Ishikawa (cell line): ENCODE measurements at regions not wholly inside any gene's neighbourhood (a gene's known extent, or its start where the extent isn't known, plus 50 kb on each side); places are given as distances from the start of the nearest gene placed in this dataset.
A peak's percentile ranks its signal among the peaks of the same experiment; 100 is the strongest.

Experiments
- CEBPB ChIP-seq: IDR thresholded peaks from 2 replicates; pipeline ENCODE4 v1.6.1; 2012
- CREB1 ChIP-seq: IDR thresholded peaks from 2 replicates; pipeline ENCODE4 v1.6.1; 2012; ENCODE audit warnings: low read depth
- EGR1 ChIP-seq: IDR thresholded peaks from 2 replicates; pipeline ENCODE4 v1.6.1; 2012
- EP300 ChIP-seq: IDR thresholded peaks from 2 replicates; pipeline ENCODE4 v1.6.1; 2012; ENCODE audit warnings: borderline replicate concordance
- FOXM1 ChIP-seq: IDR thresholded peaks from 2 replicates; pipeline ENCODE4 v1.6.1; 2012; ENCODE audit warnings: low read depth, borderline replicate concordance
- NFIC ChIP-seq: IDR thresholded peaks from 2 replicates; pipeline ENCODE4 v1.6.1; 2012
- TAF1 ChIP-seq: IDR thresholded peaks from 2 replicates; pipeline ENCODE4 v1.6.1; 2012; ENCODE audit warnings: low read depth, mild to moderate bottlenecking
- TCF12 ChIP-seq: IDR thresholded peaks from 2 replicates; pipeline ENCODE4 v1.6.1; 2012; ENCODE audit warnings: low read depth
- TEAD4 ChIP-seq: IDR thresholded peaks from 2 replicates; pipeline ENCODE4 v1.6.1; 2012
- YY1 ChIP-seq: IDR thresholded peaks from 2 replicates; pipeline ENCODE4 v1.6.1; 2012; ENCODE audit warnings: low read depth
- ZBTB7A ChIP-seq: IDR thresholded peaks from 2 replicates; pipeline ENCODE4 v1.6.1; 2012; ENCODE audit warnings: low read depth
- TF ChIP-seq, protein P1 (sequence below): IDR thresholded peaks from 2 replicates; pipeline ENCODE4 v1.6.1; 2012; ENCODE audit warnings: low read depth, mild to moderate bottlenecking
- TF ChIP-seq, protein P2 (sequence below): IDR thresholded peaks from 2 replicates; pipeline ENCODE4 v1.6.1; 2012
- TF ChIP-seq, protein P3 (sequence below): IDR thresholded peaks from 2 replicates; pipeline ENCODE4 v1.6.1; 2012

DNA sequence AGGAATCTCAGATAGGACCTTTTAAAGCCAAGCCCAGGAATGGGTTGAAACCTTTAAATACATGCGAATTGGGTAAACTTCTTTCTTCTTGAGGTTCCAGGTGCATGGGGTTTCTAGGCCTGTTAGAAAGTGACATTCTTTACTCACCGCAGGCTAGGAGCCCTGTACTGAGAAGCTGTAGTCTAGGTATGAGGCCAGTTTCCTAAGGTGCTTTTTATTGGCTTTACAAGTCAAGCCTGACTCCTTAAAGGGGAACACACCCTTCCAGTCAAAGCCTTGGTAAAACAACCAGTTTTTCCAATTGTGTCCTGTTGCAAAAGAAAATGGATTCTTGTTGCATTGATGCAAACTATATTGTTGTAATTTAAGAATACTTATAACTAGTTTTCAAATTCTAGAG, 76.1 kb upstream of the ATP11B start:
- TF ChIP-seq NFIC: no peak
- no peak for TF ChIP-seq CEBPB
- TF ChIP-seq, protein P1, sequence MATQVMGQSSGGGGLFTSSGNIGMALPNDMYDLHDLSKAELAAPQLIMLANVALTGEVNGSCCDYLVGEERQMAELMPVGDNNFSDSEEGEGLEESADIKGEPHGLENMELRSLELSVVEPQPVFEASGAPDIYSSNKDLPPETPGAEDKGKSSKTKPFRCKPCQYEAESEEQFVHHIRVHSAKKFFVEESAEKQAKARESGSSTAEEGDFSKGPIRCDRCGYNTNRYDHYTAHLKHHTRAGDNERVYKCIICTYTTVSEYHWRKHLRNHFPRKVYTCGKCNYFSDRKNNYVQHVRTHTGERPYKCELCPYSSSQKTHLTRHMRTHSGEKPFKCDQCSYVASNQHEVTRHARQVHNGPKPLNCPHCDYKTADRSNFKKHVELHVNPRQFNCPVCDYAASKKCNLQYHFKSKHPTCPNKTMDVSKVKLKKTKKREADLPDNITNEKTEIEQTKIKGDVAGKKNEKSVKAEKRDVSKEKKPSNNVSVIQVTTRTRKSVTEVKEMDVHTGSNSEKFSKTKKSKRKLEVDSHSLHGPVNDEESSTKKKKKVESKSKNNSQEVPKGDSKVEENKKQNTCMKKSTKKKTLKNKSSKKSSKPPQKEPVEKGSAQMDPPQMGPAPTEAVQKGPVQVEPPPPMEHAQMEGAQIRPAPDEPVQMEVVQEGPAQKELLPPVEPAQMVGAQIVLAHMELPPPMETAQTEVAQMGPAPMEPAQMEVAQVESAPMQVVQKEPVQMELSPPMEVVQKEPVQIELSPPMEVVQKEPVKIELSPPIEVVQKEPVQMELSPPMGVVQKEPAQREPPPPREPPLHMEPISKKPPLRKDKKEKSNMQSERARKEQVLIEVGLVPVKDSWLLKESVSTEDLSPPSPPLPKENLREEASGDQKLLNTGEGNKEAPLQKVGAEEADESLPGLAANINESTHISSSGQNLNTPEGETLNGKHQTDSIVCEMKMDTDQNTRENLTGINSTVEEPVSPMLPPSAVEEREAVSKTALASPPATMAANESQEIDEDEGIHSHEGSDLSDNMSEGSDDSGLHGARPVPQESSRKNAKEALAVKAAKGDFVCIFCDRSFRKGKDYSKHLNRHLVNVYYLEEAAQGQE: no peak
- no peak for TF ChIP-seq TAF1

DNA sequence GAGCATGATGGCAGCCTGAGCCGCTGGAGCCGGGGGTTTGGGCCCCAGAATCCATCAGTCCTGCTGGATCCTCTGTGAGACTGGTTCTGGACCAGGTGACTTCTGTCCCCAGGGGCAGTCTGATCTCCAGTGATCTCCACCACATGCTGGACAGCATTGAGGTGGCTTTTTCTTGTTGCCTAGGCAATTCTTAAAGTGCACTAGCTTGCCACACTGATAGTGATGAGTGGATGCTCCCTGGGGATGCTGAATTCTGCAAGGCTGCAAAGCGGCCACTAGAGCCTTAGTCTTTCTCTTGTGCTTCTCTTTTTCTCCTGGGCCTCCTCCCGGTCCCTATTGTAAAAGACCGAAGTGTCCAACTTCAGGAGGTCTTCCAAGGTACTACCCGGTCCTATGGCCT, 70.4 kb upstream of the ATP11B start:
- TF ChIP-seq CEBPB (no peak), FOXM1 (no peak), CREB1 (no peak), YY1 (no peak), NFIC (no peak), ZBTB7A (no peak), EGR1 (no peak), TAF1 (no peak), TCF12 (no peak), EP300 (no peak), TEAD4 (no peak)

DNA sequence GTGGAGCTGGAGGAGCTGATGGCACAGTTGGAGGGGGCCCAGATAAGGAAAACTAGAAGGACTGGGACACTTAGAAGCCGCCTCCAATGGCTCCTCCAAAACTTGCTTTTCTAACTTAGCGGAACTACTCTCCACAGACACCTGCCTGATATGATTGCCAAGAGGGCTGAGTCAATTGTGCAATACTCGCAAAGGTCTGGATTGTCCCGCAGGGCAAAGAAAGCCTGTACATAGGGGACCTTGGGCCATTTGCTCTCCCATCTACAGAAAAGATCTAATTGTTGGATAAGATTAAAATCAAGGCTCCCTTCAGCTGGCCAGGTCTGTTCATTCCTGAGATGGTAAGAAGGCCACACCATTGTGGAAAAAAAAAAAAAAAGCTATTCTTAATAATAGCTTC, 69.7 kb upstream of the ATP11B start:
- TF ChIP-seq ZBTB7A (no peak), TAF1 (no peak), FOXM1 (no peak), EP300 (no peak), CREB1 (no peak), TCF12 (no peak)
- TF ChIP-seq, protein P1: no peak

DNA sequence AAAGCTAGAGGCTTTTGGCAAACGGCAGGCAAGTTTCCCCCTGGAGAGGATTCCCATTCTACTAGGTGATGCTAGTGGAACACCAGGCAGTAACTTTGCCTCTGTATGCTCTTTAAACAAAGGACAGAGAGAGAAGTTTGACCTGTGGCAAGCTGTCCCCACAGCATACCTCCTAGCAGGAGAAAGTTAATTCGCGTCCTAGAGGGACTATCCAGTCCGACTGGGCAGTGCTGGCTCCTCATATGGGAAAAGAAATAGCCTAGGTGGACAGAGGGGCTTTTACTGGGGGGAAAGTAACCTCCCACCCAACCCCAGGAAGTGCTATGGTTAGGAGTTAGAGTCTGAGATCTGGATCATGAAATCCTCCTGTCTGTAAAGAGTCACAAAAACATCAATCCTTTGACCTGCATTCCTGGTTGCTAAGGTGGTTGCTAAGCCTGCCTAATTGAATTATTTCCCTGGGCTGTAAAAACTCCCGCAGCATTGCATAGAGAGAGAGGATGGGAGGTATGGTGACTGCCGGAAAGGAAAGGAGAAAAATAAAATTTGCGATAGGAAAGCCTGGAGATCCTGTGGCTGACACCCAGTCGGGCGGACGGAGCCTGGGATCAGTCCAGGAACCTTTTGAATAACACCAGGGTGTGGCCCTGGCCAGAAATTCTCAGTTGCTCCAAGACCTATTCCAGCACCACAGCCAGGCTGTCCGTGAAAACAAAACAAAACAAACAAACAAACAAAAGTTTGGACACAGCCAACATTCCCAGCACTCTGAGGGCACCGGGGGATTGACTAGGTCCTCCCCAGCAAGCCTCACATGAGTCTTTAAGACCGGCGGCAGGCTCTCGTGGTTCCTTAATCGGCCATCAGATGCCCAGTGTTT, 67.7 kb upstream of the ATP11B start:
- TF ChIP-seq FOXM1: no peak
- TF ChIP-seq TAF1: no peak
- TF ChIP-seq TEAD4: 0 out of 2 replicates have a peak, but pooled peaks have one; percentile 10
- TF ChIP-seq EP300: no peak

DNA sequence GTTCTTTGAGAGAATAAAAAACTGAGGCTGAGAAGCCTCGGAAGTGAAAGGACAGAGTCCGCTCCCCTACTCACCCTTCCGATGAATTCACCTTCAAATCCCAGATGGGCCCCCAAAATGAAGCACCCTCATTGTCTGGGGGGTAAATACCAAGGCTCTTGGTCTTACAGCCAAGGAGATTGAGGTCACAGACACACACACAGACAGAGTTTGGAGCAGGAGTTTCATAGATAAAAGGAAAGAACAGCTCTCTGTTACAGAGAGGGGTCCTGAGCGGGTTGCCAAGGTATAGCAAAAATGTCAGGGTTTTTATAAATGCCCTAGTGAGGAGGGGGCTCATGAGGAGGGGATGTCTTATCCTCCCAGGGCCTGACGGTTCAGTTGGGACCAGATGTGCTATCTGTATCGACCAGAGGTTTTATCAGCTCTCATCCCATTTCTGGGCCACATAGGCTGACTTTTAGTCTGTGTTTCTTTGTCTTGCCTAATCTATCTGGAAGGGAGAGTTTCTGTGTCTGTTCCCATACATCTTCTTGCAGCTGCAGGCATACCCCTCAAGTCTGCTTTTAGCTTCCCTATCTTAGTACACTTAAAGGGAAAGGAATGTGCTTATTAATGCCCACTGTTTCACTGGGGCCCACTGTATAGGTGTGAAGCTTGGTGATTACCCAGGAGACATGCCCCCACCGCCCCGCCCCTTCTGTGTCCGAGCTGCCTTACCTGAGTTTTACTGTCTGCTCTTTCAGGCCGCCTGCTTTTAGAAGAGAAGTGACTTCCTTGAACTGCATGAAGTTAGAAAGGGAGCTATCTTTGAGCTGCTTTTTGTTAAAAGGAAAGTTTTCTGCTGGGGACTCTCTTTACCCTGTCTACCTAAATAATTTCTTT, 66.8 kb upstream of the ATP11B start:
- TF ChIP-seq CREB1 (no peak), TAF1 (no peak), CEBPB (no peak), EGR1 (no peak), TEAD4 (no peak), FOXM1 (no peak), EP300 (no peak), YY1 (no peak)
- TF ChIP-seq, protein P2, sequence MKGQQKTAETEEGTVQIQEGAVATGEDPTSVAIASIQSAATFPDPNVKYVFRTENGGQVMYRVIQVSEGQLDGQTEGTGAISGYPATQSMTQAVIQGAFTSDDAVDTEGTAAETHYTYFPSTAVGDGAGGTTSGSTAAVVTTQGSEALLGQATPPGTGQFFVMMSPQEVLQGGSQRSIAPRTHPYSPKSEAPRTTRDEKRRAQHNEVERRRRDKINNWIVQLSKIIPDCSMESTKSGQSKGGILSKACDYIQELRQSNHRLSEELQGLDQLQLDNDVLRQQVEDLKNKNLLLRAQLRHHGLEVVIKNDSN: no peak
- TF ChIP-seq, protein P1: no peak
- TF ChIP-seq, protein P3, sequence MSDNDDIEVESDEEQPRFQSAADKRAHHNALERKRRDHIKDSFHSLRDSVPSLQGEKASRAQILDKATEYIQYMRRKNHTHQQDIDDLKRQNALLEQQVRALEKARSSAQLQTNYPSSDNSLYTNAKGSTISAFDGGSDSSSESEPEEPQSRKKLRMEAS: no peak
